ENCODE measurements at regions not wholly inside any gene's neighbourhood (a gene's known extent, or its start where the extent isn't known, plus 50 kb on each side); places are given as distances from the start of the nearest gene placed in this dataset.

DNA sequence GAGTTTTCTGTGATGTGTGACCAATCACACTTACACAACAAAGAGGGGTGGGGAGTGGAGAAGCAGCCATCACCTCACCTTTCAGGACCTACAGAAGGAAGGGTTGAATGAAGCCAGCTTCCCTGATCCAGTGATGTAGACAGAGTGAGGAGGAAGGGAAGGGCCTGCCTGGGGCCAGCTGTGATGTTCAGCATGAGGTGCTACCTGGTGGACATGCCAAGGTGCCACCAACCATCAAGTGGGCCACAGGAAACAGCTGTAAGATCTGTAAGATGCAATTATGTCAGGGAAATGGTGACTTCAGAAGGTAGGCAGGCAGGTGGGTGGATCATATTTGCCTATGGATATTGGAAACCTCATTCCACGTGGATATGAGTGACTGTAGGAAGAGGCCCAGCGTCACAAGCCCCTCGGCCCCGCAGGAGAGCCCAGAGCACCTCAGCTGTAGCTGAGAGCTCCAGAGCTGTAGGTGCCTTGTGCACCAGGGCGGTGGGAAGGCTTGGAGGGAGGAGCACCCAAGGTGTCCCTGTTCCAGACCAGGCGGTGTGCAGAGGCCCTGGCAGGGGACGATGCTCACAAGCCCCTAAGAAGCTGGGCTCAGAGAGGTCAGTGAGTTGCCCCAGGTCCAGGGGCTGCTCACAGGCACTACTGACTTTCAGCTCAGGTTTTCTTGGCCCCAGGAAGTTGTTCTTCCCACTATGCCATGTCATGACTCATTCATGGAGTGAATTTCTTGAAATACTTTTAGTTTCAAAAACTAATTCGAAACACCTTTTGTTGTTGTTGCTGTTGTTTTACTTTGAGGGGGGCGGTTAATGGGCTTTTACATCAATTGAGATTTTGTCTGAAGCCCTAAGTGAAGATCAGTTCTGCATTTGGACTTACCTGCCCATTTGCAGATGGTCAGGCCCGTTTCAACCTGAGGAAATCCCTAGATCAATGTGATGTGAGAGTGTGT is 94.2 kb upstream of the ALDH1A3 start:
- no peak for DNase-seq

DNA sequence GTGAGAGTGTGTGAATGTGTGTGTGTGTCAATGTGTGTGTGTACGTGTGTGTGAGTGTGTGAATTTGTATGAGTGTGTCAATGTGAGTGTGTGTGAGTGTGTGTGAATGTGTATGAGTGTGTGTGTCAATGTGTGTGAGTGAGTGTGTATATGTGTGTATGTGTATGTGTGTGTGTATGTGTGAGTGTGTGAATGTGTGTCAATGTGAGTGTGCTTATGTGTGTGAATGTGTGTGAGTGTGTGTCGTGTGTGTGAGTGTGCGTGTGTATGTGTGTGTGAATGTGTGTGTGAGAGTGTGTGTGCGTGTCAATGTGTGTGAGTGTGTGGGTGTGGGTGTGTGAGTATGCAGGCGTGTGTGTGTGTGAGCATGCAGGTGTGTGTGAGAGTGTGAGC is 93.5 kb upstream of the ALDH1A3 start:
- no peak for DNase-seq

DNA sequence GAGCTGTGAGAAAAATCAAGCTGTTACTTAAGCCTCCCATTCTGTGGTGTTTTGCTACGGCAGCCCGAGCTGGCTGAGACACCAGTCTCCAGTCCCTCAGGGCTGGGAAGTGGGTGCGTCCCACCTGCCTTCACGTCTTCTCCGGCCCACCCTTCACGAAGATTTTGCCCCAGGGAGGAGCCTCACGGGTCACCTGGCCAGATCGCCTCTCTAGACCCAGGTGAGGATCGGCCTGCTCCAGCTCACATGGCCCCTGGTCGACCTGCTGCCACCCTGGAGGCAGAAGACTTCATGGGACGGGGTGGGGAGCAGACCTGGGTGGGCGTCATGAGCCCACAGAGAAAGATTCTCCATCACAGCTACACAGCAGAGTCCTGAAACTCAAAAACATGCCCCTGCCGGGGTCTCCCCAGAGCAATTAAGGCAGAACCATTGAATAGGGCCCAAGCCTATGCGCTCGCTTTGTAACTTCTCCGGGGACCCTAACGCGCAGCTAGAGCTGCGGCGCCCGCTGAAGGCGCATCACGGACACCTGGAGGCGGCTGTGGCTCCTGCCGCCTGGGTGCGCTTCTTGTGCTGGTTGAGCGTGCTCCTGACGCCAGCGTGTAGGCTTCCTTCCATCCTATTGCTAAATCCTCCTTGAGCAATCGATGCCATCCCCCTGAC is 92.6 kb upstream of the ALDH1A3 start:
- no peak for DNase-seq

- DNase-seq: no peak
These were observed 91.8 kb upstream of the ALDH1A3 start for GRCh38 chr15:100787567-100788417.

DNA sequence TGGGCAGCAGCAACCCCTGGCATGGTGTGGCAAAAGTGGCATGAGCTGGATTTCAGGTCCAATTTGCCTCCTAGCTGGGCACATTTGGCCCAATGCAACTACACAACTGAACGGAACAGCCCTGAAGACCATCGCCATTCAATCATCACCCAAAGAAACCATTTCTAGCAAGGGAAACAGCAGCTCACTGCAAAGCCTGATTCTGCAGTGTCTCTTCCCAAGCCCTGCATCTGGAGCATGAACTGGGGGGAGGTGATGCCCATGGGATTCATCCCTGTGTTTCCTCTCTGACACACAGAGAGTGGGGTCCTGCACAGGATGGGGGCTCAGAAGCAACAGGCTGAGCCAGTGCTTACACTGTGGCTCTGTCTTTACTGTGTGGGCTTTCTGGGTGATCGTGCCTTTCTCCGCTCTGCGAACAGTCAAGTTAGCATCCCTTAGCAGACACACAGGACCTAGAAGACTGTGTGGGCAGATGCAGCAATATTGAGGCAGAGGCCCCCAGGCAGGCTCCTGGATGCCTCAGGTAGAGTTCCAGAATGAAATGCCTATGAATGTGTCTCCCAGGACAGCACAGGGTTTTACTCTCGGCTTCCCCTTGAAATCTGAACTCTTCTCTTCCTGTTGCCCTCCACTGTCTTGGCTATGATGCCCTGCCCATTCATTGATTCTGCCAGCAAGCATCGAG is 91.1 kb upstream of the ALDH1A3 start:
- no peak for DNase-seq

DNA sequence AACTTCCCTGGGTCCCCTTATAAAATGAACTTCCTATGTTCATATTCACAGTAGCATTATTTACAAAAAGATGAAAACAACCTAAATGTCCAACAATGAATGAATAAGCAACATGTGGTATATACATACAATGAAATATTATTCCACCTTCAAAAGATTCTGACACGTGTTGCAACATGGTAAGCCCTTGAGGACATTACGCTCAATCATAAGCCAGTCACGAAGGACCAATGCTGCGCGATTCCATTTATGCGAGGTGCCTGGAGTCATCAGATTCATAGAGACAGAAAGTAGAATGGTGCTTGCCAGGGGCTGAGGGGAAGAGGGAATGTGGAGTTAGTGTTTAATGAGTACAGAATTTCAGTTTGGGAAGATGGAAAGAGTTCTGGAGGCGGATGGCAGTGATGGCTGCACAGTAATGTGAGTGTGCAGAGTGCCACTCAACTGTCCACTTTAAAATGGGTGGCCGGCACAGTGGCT is 88.8 kb upstream of the ALDH1A3 start:
- DNase-seq: no peak

DNA sequence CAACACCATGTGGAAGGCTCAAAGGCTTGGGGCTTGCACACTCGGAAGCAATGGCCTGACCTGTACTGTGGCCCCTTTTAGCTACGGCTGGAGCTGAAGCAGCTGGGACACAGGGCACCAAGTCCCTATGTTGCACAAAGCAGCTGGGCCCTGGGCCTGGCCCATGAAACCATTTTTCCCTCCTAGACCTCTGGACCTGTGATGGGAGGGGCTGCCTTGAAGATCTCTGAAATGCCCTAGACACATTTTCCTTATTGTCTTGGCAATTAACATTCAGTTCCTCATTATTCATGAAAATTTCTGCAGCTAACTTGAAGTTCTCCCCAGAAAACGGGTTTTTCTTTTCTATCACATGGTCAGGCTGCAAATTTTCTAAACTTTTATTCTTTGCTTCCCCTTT is 85.6 kb upstream of the ALDH1A3 start:
- no peak for DNase-seq

DNA sequence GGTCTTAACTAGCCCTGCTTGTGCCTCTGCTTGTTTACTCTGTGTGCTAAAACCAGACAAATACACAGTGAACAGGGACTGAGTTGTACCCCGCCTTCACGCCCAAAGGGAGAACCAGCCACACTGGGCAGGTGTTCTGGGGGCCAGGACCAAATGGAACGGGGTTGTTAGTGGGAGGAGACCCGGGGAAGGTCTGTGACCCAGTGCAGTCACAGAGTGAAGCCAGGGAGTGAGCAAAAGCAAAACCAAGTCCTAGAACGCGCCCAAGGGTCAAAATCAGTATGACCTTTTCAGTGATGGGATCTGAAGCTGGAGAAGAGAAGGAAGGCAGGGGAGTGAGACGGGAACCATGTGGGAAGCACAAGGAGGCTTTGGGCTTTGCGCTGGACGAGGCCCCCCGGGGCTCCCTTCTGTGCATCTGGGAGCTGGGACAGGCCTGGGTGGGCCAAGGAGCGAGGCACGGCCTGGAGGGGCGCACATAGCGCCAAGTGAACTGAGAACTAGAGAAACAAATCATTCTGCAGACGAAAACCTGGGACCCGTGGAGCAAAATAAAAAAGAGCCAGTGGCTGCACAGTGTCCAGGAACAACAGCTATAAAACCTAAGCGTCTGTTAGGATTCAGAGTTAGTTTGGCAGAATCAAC is 78.3 kb upstream of the ALDH1A3 start:
- no peak for DNase-seq

DNA sequence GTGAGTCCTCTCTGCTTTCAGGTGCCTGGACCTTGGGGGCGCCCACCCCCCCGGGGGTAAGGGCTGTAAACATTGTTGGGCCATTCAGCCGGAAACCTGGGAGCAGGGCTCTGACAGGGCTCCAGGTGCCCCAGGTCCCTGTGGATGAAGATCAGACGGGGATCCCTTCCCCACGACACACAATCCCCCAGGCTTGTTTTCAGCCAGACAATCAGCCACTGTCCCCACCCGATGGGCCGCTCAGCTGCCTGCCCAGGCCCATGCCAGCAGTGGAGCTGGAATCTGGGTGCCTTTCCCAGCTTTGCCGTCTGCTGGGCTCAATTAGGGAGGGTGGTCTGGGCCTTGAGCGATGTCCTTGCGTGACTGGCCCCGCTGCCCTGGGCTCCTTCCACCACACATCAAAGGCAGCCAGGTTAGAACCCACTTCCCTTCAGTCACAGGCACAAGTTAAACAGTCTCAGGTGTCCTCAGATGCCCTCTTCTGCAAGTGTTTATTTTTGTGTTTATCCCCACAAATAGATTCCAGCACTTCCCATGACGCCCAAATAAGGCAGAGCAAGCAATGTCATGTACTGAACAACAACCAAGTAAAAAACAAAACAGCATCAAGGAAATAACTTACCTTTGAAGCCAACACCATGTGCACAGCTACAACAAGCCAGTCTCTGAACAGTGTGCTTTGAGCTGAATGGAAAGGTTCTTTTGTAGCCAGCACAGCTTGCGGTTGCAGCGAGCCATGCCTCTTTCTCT is 77.0 kb upstream of the ALDH1A3 start:
- DNase-seq: no peak

- DNase-seq: no peak
These were observed 76.5 kb upstream of the ALDH1A3 start for GRCh38 chr15:100803171-100803440.

GRCh38 chr15:100806157-100806556 is 73.5 kb upstream of the ALDH1A3 start:
- DNase-seq: no peak

DNA sequence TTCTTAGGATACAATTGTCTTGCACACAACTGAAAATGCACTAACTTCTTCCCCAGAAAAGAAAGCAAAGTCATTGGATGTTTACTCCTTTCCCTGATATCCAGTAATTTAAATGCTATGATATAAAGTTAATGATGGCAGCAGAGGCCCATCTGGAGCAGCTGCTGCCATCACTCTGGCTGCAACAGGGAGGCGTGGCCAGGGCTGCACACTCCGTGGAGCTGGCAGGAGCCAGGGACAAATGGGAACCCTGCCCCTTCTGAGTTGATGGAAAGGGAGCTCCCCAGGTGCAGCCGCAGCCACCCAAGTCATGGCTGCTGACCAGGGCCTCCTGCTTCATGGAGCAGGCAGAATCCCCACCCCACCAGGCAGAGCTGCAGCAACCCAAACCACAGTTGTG is 72.6 kb upstream of the ALDH1A3 start:
- DNase-seq: no peak

DNA sequence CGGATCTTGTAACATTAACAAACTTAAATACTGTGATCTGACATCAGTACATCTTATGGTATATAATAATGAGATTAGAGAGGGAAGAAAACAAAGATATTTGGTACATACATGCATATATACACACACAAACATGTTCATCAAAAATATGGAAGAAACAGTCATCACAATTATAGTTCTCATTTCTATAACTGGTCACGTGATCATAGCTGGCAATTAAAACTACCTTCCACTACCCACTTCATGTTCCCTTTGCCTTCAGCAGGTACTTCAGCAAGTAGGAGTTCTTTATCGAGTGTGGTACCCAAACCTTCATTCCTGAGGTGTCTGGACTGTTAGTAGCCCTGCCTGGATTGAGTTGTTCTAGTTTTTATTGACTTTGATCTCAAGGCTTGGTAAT is 70.9 kb upstream of the ALDH1A3 start:
- no peak for DNase-seq

- DNase-seq: no peak
These were observed 70.5 kb upstream of the ALDH1A3 start for GRCh38 chr15:100809151-100809550.

GRCh38 chr15:100809587-100809986 is 70.0 kb upstream of the ALDH1A3 start:
- no peak for DNase-seq

DNA sequence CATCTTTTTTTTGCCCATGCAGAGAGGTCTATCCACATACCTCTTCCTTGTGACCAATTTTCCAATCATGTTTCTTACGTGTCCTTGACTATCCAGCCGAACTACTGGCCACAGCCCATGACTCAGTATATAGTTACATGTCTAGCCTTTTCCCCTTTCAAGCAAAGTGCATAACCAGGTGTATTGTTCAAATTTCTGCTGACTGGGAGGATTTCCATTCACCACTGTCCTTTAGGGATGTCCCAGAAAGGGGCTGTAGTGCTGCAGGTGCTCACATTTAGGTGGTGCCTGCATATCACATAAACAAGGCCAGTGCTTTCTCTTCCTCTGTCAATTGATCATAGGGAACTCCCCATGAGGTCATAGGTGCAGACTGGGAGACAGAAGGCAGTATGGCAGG is 69.4 kb upstream of the ALDH1A3 start:
- no peak for DNase-seq

- DNase-seq: no peak
These were observed 68.8 kb upstream of the ALDH1A3 start for GRCh38 chr15:100810831-100811230.

DNA sequence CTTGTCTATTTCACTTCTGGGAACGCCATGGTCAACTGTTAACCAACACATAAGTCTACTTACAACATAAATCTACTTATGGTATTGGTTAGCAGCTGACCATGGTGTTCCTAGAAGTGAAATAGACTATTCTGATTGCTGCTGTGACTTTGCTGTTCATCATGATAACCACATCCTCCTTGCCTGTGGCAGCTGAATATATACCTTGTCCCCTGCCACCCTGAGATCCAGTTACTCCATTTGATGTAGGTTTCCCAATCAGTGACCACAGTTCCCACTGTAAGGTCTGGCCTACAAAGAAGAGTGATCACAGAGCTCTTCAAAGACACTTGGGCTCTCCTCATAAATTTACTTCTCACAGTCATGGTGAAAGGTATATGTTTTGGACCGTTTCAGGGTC is 66.8 kb upstream of the ALDH1A3 start:
- no peak for DNase-seq

DNA sequence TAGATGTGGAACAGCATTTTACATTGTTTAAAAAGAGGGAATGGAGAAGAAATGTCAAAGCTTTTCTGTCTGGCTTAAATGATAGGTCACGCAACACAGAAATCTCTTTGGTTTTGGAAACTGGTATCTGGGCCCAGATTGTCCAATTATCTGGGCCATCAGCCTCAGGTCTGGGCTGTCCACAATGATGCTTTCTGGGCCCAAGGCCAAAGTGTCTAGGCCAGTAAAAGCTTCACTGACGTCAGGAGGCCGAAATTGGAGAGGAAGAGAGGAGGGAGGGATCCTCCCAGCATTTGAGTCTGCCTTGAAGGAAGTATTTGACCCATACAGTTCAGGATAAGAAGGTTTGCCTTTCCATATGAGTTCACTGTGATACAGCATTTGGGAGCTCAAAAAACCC is 60.7 kb upstream of the ALDH1A3 start:
- no peak for DNase-seq

DNA sequence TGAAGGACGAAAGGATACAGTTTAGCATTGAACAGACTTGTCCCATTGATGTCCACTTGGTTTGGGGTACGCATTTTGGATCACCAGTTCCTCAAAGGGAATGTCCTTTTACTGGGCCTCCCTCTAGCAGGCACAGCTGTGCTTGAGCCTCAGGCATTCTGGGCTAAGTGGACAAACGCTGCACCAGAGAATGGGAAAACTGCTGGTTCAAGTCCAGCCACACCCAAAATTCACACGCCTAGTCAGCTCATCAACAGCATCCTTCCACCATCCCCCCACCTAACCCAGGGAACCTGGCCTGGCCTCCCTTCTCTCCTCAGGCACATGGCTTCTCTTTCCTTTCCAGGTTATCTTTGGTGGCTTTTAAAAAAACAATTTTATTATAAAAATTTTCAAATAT is 59.1 kb upstream of the ALDH1A3 start:
- DNase-seq: no peak

- no peak for DNase-seq
These were observed 58.3 kb upstream of the ALDH1A3 start for GRCh38 chr15:100821327-100821726.

DNA sequence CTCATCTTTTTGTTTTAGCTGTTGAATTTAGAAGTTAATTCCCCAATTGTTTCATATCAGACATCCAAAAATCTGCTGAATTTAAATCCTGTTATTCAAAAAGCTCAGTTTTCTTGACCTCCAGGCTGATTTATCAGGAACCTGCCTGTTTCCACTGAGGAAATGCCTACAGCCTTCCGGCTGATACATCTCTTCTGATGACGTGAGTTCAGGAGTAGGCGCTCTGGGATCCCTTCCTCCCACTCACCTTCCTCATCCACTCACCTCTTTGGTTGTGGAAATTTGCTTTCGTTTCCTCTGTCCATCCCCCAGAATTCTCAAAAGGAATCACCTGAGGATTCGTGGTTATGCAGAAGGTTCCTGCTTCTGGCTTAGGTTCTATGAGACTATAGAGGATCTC is 55.4 kb upstream of the ALDH1A3 start:
- DNase-seq: no peak

All from NCI-H1417 treated with DMSO at 0.1 percent for 48 hours (cell line).